Stromal cell of bone marrow (primary cell): ENCODE measurements at regions not wholly inside any gene's neighbourhood (a gene's known extent, or its start where the extent isn't known, plus 50 kb on each side); places are given as distances from the start of the nearest gene placed in this dataset.
A peak's percentile ranks its signal among the peaks of the same experiment; 100 is the strongest.
"Not testable (repeated sequence)": the region's sequence is repeated elsewhere in the genome, so short reads cannot be mapped to it uniquely, and the experiment has no call there.

Experiments
- DNase-seq: peaks from one replicate; pipeline ENCODE4 v3.0.0-alpha.2; 2012; ENCODE audit warnings: low read depth

- DNase-seq = no peak
Measured at GRCh38 chr2:128613876-128614275, 295.2 kb upstream of the HS6ST1 start.

GRCh38 chr2:128614907-128615306 is 296.2 kb upstream of the HS6ST1 start:
- not testable (repeated sequence) for DNase-seq

GRCh38 chr2:128615571-128615970 is 296.9 kb upstream of the HS6ST1 start:
- no peak for DNase-seq

- DNase-seq = no peak
Measured at GRCh38 chr2:128617029-128617590, 298.4 kb upstream of the HS6ST1 start.

GRCh38 chr2:128617661-128618060 is 299.0 kb upstream of the HS6ST1 start:
- no peak for DNase-seq

DNA sequence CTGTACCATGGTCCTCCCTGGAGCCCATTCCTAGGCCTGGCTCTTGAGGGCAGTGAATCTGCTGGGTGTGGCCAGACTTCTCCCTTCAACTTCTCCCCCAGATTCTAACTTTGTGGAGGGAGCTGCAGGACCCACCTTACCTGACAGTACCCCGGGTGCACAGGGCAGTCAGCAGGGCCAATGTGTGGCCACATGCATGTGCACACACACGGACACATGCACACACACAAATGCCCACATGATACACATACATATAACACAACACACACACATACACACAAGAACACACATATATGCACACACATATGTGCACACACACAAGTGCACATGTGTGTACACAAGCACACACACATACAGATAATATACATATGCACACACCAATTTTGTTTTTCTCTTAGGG is 300.0 kb upstream of the HS6ST1 start:
- DNase-seq = no peak

- no peak for DNase-seq
Measured at GRCh38 chr2:128619471-128620325, 301.0 kb upstream of the HS6ST1 start.

DNA sequence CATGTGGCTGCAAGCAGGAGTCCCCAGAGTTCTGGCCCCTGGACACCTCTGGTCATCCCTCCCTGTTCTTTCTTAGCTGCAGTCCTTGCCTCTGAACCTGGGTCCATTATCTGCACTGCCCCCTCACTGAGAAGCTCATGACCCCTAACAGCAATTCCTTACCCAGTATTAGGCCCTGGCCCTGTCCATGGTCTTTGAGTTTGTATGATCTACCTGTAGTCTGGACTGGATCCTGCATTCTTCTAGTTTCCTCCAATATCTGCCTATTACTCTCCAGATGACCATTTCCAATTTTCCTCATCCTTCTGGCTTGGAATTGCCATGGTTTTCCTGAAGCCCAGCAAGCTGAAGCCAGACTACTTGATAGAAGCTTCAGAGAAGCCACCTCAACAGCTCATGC is 302.4 kb upstream of the HS6ST1 start:
- no peak for DNase-seq

DNA sequence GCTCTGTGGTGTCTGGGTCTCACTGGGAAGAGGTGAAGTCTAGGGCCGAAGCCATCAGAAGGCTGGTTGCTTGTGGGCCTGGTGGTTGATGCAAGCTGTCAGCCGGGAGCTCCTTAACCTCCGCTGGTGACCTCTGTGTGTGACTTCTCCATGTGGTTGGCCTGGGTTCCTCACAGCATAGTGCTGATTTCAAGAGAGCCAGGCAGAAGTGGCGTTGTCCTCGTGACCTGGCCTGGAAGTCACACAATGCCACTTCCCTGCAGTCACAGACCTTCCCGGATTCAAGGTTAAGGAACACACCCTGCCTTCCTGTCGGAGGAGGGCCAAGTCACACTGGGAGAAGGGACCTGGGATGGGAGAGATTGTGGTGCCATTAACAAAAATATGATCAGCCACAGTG is 303.7 kb upstream of the HS6ST1 start:
- DNase-seq = no peak

DNA sequence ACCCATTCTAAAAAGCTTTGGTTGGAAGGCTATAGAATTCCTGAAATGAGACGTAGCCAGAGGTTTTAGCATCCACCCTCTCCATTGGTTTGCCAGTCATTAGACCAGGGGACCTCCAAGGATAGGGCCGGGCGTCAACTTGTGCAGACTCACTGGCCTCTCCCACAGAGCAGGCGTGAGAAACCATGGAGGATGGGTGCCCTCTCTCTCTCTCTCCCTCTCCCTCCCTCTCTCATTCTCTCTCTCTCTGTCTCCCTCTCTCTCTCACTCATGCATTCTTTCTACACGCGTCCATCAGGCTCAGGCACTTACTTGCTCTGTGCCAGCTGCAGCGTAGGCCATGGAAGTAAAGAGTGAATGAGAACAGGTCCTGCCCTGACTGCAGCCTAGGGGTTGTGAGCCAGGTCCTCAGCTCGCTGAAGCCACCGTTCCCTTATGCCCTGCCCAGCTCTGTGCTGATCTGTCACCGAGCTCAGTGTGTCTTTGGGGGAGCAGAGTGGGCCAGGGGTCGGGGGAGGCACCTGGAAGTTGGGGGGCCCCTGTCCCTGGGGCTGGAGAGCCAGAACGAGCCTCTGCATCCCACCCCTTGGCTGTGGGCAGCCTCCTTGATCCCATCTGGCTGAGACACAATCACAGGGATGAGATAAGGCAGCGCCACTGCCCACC is 304.4 kb upstream of the HS6ST1 start:
- peak; percentile 57 for DNase-seq

GRCh38 chr2:128623776-128624761 is 305.4 kb upstream of the HS6ST1 start:
- peak; percentile 90 for DNase-seq

DNA sequence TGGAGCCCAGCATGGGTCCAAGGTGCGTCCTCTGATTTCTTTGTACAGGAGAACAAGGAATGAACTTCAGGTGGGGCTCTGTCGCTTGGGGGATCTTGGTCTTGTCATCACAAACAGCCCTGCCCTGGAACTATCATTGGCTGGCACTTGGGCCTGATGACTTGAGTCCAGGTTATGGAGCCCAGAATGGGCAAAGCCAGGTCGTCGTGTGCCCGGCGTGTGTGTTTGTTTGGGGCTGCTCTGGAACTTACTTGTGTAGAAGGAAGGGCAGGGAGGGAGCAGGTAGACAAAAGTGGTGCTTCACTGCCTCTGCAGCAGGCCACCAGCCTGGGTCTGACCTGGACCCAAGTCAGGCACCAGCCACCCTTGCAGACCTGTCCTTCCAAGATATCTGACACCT is 306.3 kb upstream of the HS6ST1 start:
- DNase-seq = no peak

- DNase-seq = no peak
Measured at GRCh38 chr2:128625421-128625820, 306.8 kb upstream of the HS6ST1 start.

GRCh38 chr2:128625963-128626759 is 307.5 kb upstream of the HS6ST1 start:
- no peak for DNase-seq

- DNase-seq = no peak
Measured at GRCh38 chr2:128626760-128627511, 308.3 kb upstream of the HS6ST1 start.

DNA sequence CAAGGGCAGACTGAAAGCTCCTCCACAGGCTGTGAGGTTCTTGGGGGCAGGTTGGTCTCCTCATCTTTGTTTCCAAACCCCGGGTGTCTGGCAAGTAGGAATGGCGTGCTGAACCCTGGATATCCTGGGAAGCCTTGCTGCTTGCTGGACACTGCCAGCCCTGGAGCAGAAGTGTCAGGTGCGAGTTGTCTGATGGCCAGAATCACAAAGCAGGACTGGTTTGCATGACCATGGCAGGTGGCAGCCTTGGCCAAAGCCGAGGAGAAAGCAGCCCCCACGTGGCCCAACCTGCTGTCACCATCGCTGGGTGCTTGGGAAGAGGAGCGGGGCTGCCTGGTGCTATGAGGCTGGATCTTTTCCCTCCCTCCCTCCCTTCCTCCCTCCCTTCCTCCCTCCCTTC is 309.5 kb upstream of the HS6ST1 start:
- no peak for DNase-seq

DNA sequence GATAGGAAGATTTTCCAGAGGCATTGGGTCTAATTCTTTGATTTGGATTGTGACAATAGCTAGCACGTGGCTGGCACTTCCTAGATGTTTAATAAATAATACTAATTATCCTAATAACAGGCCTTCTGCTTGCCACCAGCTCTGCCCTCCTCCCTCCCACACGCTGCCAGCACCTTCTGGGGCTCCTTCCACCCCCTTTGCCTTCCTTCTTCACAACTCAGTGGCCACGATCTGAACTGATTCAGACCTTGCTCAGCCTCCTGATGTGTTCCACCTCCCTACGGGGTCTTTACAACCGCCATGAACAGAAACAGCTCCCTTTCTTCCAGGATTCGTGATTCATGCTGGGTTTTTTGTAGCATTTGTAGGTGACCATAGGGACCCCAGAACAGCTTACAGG is 310.3 kb upstream of the HS6ST1 start:
- DNase-seq = no peak

DNA sequence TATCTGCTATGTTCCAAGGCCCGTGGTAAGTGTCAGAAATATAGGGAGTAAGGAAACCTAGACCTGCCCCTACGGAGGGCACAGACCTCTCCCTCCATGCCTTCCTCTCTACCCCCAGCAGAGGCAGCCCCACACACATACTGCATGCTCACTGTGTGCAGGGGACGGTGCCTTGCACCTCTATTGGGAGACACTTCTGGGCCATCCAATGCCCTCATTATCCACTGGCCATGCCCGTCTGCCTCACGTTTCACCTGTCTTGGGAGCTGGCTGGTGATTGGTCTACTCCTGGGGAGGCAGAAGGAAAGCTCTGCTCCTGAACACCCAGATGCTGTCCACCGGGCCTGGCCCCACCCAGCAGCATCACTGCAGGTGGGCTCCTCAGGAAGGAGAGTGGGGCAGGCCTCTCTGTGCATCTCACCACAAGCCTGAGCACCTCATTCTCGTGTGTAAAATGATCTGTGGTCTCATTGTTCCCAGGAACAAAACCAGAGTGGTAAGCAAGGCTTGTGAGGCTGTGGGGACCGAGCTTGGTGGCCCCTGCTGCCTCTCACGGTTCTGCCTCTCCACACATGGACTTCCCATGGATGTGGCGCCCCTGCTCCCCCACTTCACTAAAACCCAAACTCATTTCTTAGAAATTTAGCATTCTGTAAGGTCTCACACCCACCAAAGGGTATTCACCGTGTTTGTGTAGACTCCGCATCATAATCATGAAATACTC is 312.5 kb upstream of the HS6ST1 start:
- DNase-seq = no peak

DNA sequence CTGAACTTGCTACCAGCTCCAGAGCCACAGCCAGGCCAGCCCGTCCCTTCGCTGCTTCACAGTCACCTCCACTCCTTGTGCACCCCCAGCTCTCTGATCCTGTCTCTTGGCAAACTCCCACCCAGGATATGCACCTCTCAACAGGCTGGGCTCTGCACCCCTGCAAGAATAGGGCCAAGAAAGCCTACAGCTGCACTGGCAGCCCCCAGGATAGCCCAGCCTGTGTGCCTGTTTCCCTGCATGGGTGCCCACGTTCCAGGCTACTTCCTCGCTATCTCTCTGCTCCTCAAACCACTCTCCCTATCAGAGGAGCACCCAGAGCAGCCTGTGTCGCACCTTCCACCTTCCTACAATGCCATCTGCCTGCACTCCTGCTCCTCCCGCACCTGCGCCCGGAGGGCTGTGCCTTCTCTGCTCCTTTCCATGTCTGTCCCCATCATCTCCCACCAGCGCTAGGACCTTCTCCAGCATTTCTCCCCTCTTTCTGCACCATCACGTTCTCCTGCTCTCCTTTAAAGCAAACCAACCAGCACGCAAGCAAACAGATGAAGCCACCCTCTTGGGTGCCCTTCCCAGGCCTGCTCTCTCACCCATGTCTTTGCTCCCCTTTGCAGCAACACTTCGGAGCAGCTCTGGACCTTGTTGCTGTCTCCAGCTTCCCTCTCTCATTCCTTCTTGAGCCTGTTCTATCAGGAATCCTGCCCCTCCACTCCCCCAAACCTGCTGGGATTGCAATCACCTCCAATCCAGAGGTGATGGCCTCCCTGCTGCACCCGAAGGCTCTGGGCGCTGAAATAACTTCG is 313.2 kb upstream of the HS6ST1 start:
- DNase-seq = no peak
